G401 (cell line): ENCODE measurements at regions not wholly inside any gene's neighbourhood (a gene's known extent, or its start where the extent isn't known, plus 50 kb on each side); places are given as distances from the start of the nearest gene placed in this dataset.
A peak's percentile ranks its signal among the peaks of the same experiment; 100 is the strongest.

ENCODE experiments used
- DNase-seq: peaks from one replicate; pipeline ENCODE4 v3.0.0-alpha.2; 2015; ENCODE audit warnings: low spot score
- in situ Hi-C: cut with HindIII; loops from 2 replicates; pipeline ENCODE4 v1.10.0; 2016; ENCODE audit warnings: low sequenced_read_pairs, mixed read lengths

GRCh38 chr2:204086167-204086566, 149.6 kb downstream of the ICOS start:
- DNase-seq: no peak
- in situ Hi-C loops: no loop called here

GRCh38 chr2:204089105-204089504, 152.5 kb downstream of the ICOS start:
- DNase-seq: no peak
- in situ Hi-C loops: no loop called here

- no peak for DNase-seq
- in situ Hi-C loops: no loop called here
Measured at GRCh38 chr2:204089574-204089973, 153.0 kb downstream of the ICOS start.

DNA sequence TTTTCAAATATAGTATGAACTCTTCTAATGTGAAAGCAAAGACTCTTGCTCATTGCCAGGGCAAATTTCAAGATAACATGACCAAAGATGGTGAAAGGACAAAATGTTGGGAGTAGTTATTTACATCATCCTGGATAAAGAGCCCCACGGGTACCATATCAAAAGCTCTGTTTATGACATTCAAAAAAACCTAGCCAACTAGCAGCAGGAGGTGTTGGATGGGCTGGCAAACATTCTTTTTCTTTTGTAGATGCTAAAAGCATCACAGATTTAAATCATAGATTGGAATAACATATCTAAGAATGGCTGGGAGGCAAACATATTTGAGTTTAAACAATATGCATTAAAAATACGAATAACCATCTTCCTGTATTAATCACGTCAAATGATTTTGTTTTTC, 153.5 kb downstream of the ICOS start:
- no peak for DNase-seq
- in situ Hi-C loops: no loop called here

DNA sequence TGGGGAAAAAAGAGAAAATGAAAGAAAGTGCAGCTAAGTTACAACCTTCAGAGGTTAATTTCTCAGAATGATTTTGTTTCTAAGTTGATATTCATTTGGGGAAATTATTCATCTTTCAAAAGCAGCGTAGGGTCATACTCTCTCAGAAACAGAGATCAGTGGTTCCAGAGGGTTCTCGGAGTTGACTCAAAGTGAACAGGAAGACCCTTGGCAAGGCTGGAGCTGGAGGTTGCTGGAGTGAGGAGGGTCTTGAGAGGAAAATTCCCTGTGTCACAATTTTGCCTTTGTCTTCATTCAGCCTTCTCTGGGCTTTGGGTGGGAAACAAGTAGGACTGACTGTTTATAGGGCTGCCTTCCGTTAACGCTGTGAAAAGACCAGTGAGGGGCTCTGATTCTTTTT, 168.2 kb downstream of the ICOS start:
- DNase-seq: no peak
- in situ Hi-C loops: no loop called here

- in situ Hi-C loops: no loop called here
- DNase-seq: no peak
Measured at GRCh38 chr2:204108330-204108751, 171.8 kb downstream of the ICOS start.

- no peak for DNase-seq
- in situ Hi-C loops: no loop called here
Measured at GRCh38 chr2:204108781-204109295, 172.3 kb downstream of the ICOS start.

DNA sequence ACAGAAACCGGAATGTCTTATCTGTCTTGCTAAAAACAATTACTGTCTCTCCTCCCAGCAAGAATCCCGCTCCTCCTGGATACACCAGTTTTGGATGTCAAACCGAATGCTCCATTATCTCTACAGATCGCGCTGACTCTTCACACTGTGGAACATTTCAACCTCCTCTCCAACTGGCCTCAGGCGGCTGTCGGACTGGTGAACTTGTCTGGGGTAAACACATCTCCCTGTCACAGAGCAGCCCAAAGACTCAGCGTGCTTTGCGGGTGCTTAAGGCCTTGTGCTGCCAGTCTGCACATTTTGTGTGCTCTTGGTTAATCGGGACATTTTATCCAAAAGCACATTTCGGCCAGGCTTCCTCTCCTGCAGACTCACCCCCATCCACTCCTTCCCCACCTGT, 173.1 kb downstream of the ICOS start:
- DNase-seq: no peak
- in situ Hi-C loops: no loop called here

- in situ Hi-C loops: no loop called here
- no peak for DNase-seq
Measured at GRCh38 chr2:204110338-204110741, 173.8 kb downstream of the ICOS start.

- DNase-seq: no peak
Measured at GRCh38 chr2:204110751-204111516, 174.4 kb downstream of the ICOS start.

DNA sequence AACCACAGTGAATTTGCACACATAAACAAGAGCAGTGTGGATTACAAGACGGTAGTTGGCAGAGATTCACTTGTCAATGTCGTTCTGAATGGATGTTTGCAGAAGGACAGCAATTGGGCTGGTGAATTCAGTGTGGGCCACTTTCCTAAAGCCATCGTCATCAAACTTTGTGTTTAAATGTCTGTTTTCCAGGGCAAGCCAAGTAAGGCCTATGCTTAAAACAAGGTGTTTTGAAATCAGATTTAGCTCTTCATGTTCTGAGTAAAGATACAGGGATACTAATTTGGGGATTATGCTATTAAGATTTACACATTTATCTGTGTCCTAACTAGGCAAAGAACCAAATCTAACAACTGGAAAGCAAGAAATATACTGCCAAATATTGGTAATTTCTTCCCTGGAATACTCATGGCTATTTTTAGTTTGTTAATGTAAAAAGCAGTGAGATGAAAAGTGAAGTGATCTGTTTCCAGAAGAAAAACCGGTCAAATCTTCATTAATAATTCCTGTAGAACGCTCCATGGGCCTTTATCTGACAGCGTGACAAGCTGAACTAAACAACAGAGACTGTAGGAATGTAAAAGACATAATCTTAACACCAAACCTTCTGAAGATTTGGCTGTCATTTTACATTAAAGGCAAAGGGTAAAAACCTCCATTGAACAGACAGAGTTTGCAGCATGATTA, 175.7 kb downstream of the ICOS start:
- no peak for DNase-seq
- in situ Hi-C loops: no loop called here

More at GRCh38 chr2:204110751-204111516, 174.4 kb downstream of the ICOS start:
- in situ Hi-C loops: no loop called here

GRCh38 chr2:204114295-204115136, 178.0 kb downstream of the ICOS start:
- in situ Hi-C loops: no loop called here

GRCh38 chr2:204115137-204116056, 178.8 kb downstream of the ICOS start:
- DNase-seq: peak; percentile 3
- in situ Hi-C loops: no loop called here

More at GRCh38 chr2:204114295-204115136, 178.0 kb downstream of the ICOS start:
- no peak for DNase-seq

- in situ Hi-C loops: no loop called here
- peak; percentile 35 for DNase-seq
Measured at GRCh38 chr2:204116159-204116792, 179.7 kb downstream of the ICOS start.

- DNase-seq: no peak
Measured at GRCh38 chr2:204122425-204122824, 185.9 kb downstream of the ICOS start.

DNA sequence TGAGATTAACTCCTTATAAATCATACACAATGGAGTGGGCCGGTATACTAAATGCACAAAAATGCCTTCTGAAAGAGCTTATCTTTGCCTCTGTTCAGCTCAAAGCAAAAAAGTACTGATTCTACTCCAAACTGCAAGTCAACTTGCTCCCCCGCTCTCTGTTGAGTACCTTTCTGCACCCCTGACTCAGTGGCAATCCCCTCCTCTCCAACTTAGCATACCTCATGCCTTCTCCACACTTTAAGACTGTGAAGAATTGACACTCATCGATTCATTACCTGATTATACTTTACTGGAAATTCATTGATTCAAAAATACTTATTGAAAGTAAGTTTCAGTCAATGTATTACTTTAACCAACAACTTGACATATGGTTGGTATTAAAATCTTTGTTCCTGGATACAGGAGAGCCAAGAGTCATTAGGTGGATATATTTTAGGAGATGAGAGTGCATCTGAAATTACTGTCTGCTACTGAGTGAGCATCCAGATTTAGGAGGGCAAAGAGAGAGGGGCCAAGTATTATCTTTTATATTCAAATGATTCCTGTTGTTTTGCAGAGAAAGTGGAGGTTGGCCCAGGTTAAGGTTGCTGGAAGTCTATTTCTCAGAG, 187.7 kb downstream of the ICOS start:
- DNase-seq: no peak
- in situ Hi-C loops: no loop called here

More at GRCh38 chr2:204122425-204122824, 185.9 kb downstream of the ICOS start:
- in situ Hi-C loops: no loop called here

- DNase-seq: no peak
- in situ Hi-C loops: no loop called here
Measured at GRCh38 chr2:204126705-204127104, 190.1 kb downstream of the ICOS start.

DNA sequence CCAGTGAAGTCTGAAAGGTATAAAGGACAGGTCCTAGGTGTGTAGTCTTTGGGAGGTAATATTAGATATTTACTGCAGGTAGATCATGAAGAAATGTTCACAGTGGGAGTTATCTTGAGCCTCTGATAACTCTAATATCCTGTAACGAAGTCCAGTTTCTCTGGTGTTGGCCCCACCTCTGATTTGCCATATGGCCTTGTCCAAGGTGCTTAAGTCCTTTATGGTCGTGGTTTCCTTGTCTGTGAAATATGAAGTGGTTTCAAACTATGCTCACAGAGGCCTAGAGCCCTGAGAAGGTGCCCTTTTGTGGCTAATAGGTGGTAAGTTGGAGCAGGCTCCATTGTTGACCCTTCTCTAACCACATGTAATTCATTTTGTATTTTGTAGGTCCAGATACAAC, 190.7 kb downstream of the ICOS start:
- in situ Hi-C loops: no loop called here

More for the DNA sequence above, 190.7 kb downstream of the ICOS start:
- DNase-seq: no peak
